ENCODE measurements at regions not wholly inside any gene's neighbourhood (a gene's known extent, or its start where the extent isn't known, plus 50 kb on each side); places are given as distances from the start of the nearest gene placed in this dataset.
A peak's percentile ranks its signal among the peaks of the same experiment; 100 is the strongest.

DNA sequence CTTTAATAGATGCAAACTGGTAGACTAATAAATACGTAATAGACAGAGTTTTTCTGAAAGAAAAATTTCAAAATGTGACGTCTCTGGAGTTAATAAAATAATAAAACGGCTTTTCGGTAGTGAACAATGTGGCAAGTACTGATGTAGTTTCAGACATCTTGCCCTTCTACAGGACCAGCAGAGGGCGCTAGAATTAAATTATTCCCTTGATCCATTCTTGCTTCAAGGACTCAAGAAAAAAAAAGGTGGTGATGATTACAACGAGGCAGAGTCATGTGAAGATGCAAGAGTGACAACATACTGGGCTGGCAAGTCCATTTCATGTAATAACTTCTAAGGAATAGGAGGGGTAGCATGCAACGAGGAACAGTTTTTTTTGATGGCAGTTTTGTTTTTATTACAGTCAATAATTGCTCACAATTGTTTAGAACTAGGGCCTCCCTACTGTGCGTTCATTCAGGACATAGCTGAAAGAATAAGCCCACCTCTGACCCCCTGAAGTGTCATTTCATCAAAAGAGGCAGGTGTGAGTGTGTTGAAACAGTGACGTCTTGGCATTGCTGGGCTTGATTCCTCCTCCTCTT, 101.0 kb upstream of the GZMB start:
- H3K9me2 ChIP-seq (ENCODE audit: insufficient read depth, low read length): no peaks in the 10 kb centered on the region
- no peaks in the 10 kb centered on the region for H3K36me3 ChIP-seq (ENCODE audit: insufficient read depth, low read length)
- no peaks in the 10 kb centered on the region for H3K79me2 ChIP-seq (ENCODE audit: insufficient read depth, low read depth, low read length)
- H3K4me3 ChIP-seq (ENCODE audit: low read depth, low read length, poor library complexity, severe bottlenecking): no peak overlapping the region
- BruUV-seq (replicated peaks): no TSS peak
- no peak overlapping the region for H2AFZ ChIP-seq (ENCODE audit: low read length)
- peak; percentile 63 for DNase-seq (ENCODE audit: low spot score)
- no peaks in the 10 kb centered on the region for H3K9me3 ChIP-seq (ENCODE audit: low read length)
- POLR2A ChIA-PET: no interaction called here
- TF ChIP-seq EZH2phosphoT487 (IDR thresholded peaks at IDR 0.05; ENCODE audit: borderline replicate concordance, low read depth, low read length): no peak
- TF ChIP-seq, protein P1, sequence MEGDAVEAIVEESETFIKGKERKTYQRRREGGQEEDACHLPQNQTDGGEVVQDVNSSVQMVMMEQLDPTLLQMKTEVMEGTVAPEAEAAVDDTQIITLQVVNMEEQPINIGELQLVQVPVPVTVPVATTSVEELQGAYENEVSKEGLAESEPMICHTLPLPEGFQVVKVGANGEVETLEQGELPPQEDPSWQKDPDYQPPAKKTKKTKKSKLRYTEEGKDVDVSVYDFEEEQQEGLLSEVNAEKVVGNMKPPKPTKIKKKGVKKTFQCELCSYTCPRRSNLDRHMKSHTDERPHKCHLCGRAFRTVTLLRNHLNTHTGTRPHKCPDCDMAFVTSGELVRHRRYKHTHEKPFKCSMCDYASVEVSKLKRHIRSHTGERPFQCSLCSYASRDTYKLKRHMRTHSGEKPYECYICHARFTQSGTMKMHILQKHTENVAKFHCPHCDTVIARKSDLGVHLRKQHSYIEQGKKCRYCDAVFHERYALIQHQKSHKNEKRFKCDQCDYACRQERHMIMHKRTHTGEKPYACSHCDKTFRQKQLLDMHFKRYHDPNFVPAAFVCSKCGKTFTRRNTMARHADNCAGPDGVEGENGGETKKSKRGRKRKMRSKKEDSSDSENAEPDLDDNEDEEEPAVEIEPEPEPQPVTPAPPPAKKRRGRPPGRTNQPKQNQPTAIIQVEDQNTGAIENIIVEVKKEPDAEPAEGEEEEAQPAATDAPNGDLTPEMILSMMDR (conservative IDR thresholded peaks at IDR 0.05; ENCODE audit: low read length): peak; percentile 94
- H3K4me1 ChIP-seq (ENCODE audit: insufficient read depth, low read length, poor library complexity, severe bottlenecking): no peaks in the 10 kb centered on the region
- no peak overlapping the region for H3K4me2 ChIP-seq (ENCODE audit: low read length)
- H4K20me1 ChIP-seq (ENCODE audit: insufficient read depth, low read length): no peaks in the 10 kb centered on the region
- CTCF ChIA-PET (ENCODE audit: unreplicated experiment): interaction anchor here (1.0 kb wide), 1 partner anchor 25 kb away, joined by 3 read pairs; no protein-coding TSS in a partner anchor
- intact Hi-C loops (cut with micrococcal nuclease; ENCODE audit: unreplicated experiment): loop anchor here (2.0 kb wide), 2 partner anchors 398 to 416 kb away; no protein-coding TSS in a partner anchor
- H3K27ac ChIP-seq (ENCODE audit: low read depth, low read length, poor library complexity, severe bottlenecking): no peak overlapping the region

DNA sequence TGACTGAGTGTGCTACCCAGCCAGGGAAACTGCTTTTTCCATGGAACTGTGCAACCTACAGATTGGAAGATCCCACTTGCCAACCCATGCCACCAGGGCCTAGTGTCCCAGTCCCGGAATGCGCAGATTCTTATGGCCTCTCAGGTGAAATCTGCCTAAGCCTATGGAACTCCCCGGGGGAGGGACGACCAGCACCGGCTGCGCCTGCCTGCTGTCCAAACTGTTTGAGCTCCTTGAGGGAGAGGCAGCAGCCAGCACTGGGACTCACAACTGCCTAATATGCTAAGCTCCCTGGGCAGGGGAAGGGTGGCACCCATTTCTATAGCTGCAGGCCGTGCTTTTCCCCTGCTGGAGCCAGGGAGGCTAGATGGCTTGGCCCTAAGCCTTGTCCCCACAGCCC, 92.5 kb upstream of the GZMB start:
- no TSS peak for BruUV-seq (replicated peaks)
- H3K9me3 ChIP-seq (ENCODE audit: low read length): no peaks in the 10 kb centered on the region
- H4K20me1 ChIP-seq (ENCODE audit: insufficient read depth, low read length): no peaks in the 10 kb centered on the region
- no peaks in the 10 kb centered on the region for H3K79me2 ChIP-seq (ENCODE audit: insufficient read depth, low read depth, low read length)
- no peak for DNase-seq (ENCODE audit: low spot score)
- no peak for TF ChIP-seq EZH2phosphoT487 (IDR thresholded peaks at IDR 0.05; ENCODE audit: borderline replicate concordance, low read depth, low read length)
- TF ChIP-seq, protein P1 (conservative IDR thresholded peaks at IDR 0.05; ENCODE audit: low read length): no peak
- H3K36me3 ChIP-seq (ENCODE audit: insufficient read depth, low read length): no peaks in the 10 kb centered on the region
- H3K9me2 ChIP-seq (ENCODE audit: insufficient read depth, low read length): no peaks in the 10 kb centered on the region
- no peak overlapping the region for H3K4me3 ChIP-seq (ENCODE audit: low read depth, low read length, poor library complexity, severe bottlenecking)
- intact Hi-C loops (cut with micrococcal nuclease; ENCODE audit: unreplicated experiment): no loop called here
- POLR2A ChIA-PET: no interaction called here
- no peaks in the 10 kb centered on the region for H3K4me1 ChIP-seq (ENCODE audit: insufficient read depth, low read length, poor library complexity, severe bottlenecking)
- no peak overlapping the region for H2AFZ ChIP-seq (ENCODE audit: low read length)
- H3K27ac ChIP-seq (ENCODE audit: low read depth, low read length, poor library complexity, severe bottlenecking): no peak overlapping the region
- H3K4me2 ChIP-seq (ENCODE audit: low read length): no peak overlapping the region
- CTCF ChIA-PET (ENCODE audit: unreplicated experiment): no interaction called here

DNA sequence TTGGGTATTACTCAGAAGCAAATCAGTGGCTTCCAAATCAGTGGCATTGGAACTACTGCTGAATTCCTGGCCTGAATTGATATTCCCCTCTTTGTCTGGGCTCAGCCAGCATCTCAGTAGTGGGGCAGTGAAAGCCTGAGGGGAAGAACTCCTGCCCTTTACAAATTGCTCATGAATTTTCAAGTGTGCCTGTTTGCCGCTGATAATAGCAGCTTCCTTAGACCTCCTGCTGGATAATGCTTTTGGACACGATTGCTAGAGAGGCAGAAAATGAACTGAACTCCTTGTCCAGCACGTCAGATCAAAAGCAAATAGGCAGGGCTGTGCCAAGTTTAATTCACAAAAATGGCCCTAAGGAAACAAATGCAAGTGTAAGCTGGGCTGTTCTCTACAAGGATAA, 91.3 kb upstream of the GZMB start:
- POLR2A ChIA-PET: no interaction called here
- no peak for TF ChIP-seq EZH2phosphoT487 (IDR thresholded peaks at IDR 0.05; ENCODE audit: borderline replicate concordance, low read depth, low read length)
- TF ChIP-seq, protein P1 (conservative IDR thresholded peaks at IDR 0.05; ENCODE audit: low read length): no peak

More for the DNA sequence above, 91.3 kb upstream of the GZMB start:
- no peaks in the 10 kb centered on the region for H4K20me1 ChIP-seq (ENCODE audit: insufficient read depth, low read length)
- H3K36me3 ChIP-seq (ENCODE audit: insufficient read depth, low read length): no peaks in the 10 kb centered on the region
- no peak overlapping the region for H3K27ac ChIP-seq (ENCODE audit: low read depth, low read length, poor library complexity, severe bottlenecking)
- no peak overlapping the region for H3K4me2 ChIP-seq (ENCODE audit: low read length)
- intact Hi-C loops (cut with micrococcal nuclease; ENCODE audit: unreplicated experiment): no loop called here
- no peaks in the 10 kb centered on the region for H3K79me2 ChIP-seq (ENCODE audit: insufficient read depth, low read depth, low read length)
- no peak overlapping the region for H2AFZ ChIP-seq (ENCODE audit: low read length)
- CTCF ChIA-PET (ENCODE audit: unreplicated experiment): no interaction called here
- no peaks in the 10 kb centered on the region for H3K9me3 ChIP-seq (ENCODE audit: low read length)
- no peaks in the 10 kb centered on the region for H3K9me2 ChIP-seq (ENCODE audit: insufficient read depth, low read length)
- no TSS peak for BruUV-seq (replicated peaks)
- H3K4me1 ChIP-seq (ENCODE audit: insufficient read depth, low read length, poor library complexity, severe bottlenecking): no peaks in the 10 kb centered on the region
- no peak overlapping the region for H3K4me3 ChIP-seq (ENCODE audit: low read depth, low read length, poor library complexity, severe bottlenecking)
- DNase-seq (ENCODE audit: low spot score): no peak
